ENCODE measurements at regions not wholly inside any gene's neighbourhood (a gene's known extent, or its start where the extent isn't known, plus 50 kb on each side); places are given as distances from the start of the nearest gene placed in this dataset.

DNA sequence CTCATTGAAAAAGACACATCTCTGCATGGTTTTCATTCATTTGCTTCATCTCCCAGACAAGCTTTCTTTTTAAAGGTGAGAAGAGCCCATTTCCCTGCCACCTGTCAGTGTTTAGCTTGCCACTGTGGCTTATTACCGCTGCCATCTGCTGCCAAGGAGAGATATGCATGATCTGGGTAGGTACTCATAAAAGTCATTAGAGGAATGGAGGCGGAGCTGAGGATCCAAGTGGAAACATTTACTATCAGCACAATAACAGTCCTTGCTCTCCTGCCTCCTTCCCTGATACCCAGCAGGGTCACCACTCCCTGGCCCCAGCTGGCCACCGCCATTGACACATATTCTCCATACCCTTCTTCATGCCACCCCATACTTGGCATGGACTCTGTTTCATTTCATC is 390.4 kb downstream of the TSN start:
- H3K4me3 ChIP-seq (ENCODE audit: low read depth, low read length) = no peak overlapping the region
- TF ChIP-seq, protein P1, sequence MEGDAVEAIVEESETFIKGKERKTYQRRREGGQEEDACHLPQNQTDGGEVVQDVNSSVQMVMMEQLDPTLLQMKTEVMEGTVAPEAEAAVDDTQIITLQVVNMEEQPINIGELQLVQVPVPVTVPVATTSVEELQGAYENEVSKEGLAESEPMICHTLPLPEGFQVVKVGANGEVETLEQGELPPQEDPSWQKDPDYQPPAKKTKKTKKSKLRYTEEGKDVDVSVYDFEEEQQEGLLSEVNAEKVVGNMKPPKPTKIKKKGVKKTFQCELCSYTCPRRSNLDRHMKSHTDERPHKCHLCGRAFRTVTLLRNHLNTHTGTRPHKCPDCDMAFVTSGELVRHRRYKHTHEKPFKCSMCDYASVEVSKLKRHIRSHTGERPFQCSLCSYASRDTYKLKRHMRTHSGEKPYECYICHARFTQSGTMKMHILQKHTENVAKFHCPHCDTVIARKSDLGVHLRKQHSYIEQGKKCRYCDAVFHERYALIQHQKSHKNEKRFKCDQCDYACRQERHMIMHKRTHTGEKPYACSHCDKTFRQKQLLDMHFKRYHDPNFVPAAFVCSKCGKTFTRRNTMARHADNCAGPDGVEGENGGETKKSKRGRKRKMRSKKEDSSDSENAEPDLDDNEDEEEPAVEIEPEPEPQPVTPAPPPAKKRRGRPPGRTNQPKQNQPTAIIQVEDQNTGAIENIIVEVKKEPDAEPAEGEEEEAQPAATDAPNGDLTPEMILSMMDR (IDR thresholded peaks at IDR 0.05; ENCODE audit: insufficient read depth, low read length, poor library complexity, severe bottlenecking) = no peak
- DNase-seq (ENCODE audit: low read depth) = no peak
- no peaks in the 10 kb centered on the region for H3K36me3 ChIP-seq (ENCODE audit: control insufficient read depth, insufficient read depth, low read length)
- H3K27me3 ChIP-seq (ENCODE audit: control insufficient read depth, insufficient read depth, low read length) = no peaks in the 10 kb centered on the region

DNA sequence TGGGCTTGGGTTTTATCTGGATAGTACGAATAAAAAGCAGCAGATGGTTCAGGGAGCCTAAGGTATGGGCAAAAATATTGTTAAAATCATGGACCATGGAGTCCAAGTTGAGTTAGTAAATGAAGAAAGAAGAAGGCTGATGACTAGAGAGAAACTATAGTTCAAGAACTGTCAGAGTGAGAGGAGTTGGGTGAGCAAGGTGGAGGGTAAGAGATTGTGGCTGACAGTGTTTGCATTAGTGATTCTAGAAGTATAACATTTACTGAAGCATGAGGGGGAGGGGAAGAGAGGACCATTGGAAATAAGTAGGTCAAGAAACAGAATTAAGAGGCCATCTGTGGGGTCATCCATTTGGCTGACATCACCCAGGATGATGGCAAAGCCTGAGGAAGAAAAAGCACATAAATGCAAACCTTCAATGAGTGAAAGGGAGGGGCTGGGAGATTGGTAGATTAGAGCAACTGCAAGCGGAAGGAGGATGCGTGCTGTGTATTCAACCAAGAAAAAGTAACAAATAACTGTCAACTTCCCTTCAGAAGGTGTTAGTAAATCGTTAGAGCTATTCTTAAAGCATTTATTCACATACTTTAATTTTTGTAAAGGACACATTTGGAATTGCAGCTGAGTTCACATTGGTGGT is 392.8 kb downstream of the TSN start:
- DNase-seq (ENCODE audit: low read depth) = no peak
- Histone ChIP-seq H3K4me3 (ENCODE audit: low read depth, low read length) (no peak overlapping the region), H3K36me3 (ENCODE audit: control insufficient read depth, insufficient read depth, low read length) (no peaks in the 10 kb centered on the region), H3K27me3 (ENCODE audit: control insufficient read depth, insufficient read depth, low read length) (no peaks in the 10 kb centered on the region)
- TF ChIP-seq, protein P1 (IDR thresholded peaks at IDR 0.05; ENCODE audit: insufficient read depth, low read length, poor library complexity, severe bottlenecking) = no peak

DNA sequence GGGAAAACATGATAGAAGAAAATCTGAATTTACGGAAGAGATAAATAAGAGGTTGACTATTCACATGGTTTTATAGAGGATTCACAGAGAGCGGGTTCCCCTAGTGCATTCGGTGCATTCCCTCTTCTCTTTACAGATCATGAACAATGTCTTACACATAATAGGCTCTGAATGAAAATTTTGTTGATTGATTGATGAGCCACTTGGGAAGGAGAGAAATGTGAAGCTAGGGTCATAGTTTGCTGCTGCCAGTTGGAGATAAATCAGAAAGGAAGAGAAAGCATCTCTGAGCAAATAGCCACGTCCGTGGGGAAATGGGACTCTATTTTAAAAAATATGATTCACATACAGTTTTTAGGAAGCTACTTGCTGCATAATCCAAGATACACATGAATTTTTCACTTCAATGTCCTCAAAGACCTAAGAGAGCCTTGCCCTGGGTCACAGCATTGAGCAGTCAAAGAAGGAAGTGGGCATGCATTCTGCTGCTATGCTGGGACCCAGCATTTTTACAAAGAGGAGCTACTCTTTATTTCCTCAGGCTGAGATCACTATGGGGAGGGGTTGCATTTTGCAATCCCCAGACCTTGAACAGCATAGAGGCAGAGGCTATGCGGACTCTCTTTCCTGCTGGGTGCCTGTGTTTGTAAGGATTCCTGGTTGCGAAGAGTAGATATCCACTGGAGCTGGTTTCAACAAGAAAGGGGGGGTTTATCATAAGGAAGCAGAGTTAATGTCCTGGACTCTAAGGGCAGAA is 395.3 kb downstream of the TSN start:
- no peak for DNase-seq (ENCODE audit: low read depth)
- TF ChIP-seq, protein P1 (IDR thresholded peaks at IDR 0.05; ENCODE audit: insufficient read depth, low read length, poor library complexity, severe bottlenecking) = no peak
- Histone ChIP-seq H3K4me3 (ENCODE audit: low read depth, low read length) (no peak overlapping the region), H3K36me3 (ENCODE audit: control insufficient read depth, insufficient read depth, low read length) (no peaks in the 10 kb centered on the region), H3K27me3 (ENCODE audit: control insufficient read depth, insufficient read depth, low read length) (no peaks in the 10 kb centered on the region)

DNA sequence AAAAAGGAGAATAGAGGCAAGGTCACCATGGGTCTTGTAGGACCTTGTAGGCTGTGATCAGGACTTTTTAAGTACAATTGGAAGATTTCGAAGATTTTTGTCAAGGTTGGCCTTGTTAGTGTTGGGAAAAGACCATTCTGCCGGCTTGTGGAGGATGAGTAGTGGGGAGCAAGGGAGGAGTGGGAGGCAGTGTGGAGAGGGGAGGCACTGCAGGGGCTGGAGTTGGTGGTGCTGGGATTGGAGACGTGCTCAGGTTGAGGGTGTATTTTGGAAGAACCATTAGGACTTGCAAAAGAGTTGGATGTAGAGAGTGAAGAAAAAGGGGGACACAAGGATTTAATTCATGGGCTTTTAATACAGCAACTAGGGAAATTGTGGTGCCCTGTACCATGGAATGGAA is 397.1 kb downstream of the TSN start:
- H3K27me3 ChIP-seq (ENCODE audit: control insufficient read depth, insufficient read depth, low read length) = no peaks in the 10 kb centered on the region
- TF ChIP-seq, protein P1 (IDR thresholded peaks at IDR 0.05; ENCODE audit: insufficient read depth, low read length, poor library complexity, severe bottlenecking) = no peak
- no peak for DNase-seq (ENCODE audit: low read depth)
- H3K4me3 ChIP-seq (ENCODE audit: low read depth, low read length) = no peak overlapping the region
- no peaks in the 10 kb centered on the region for H3K36me3 ChIP-seq (ENCODE audit: control insufficient read depth, insufficient read depth, low read length)

DNA sequence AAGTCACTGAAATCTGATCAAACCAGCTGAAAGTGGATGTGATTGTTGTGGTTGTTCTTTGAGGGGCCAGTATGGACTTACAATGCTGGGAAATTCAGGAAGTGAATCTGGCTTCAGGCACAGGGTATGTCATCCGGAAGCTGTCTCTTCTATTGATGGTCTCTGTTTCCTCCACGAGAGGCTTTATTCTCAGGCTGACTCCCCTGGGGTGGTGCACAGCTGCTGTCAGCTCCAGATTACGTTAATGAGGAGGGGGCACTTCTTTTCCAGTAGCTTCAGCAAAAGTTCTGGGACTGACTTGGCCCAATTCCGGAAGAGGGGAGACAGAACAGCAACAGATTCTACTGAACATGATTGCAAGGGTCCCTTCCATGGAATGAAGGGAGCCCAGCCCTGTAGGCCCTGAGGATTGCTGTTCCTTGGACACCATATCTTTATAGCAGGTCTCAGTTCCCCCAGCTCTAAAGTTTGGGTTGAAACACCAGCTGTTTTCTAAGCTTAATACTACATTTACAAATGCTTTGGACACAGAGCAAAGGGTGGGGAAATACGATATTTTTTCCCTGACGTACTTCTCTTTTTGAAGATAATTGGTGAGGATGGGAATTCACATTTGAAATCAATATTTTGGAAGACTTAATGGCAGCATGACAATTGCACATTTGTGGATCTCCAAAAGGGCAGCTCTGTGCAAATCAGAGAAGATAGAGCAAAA is 400.9 kb downstream of the TSN start:
- Histone ChIP-seq H3K27me3 (ENCODE audit: control insufficient read depth, insufficient read depth, low read length) (no peaks in the 10 kb centered on the region), H3K36me3 (ENCODE audit: control insufficient read depth, insufficient read depth, low read length) (no peaks in the 10 kb centered on the region), H3K4me3 (ENCODE audit: low read depth, low read length) (no peak overlapping the region)
- no peak for DNase-seq (ENCODE audit: low read depth)
- TF ChIP-seq, protein P1 (IDR thresholded peaks at IDR 0.05; ENCODE audit: insufficient read depth, low read length, poor library complexity, severe bottlenecking) = no peak
